ENCODE measurements at regions not wholly inside any gene's neighbourhood (a gene's known extent, or its start where the extent isn't known, plus 50 kb on each side); places are given as distances from the start of the nearest gene placed in this dataset.

DNA sequence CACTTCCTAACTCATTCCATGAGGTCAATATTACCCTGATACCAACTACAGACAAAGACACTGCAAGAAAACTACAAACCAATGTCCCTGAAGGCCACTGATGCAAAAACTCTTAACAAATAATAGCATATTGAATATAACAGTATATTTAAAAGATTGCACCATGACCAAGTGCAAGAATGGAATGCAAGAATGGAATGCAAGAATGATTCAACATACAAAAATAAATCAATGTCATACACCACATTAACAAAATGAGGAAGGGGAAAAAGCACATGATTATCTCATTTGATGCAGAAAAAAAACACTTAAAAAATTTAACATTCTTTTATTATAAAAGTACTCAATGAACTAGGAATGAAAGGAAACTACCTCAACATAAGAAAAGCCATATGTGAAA, 463.1 kb upstream of the NECTIN3 start (continued):
- no peak for TF ChIP-seq ZNF384 (IDR thresholded peaks at IDR 0.05; ENCODE audit: borderline replicate concordance, low read depth, low read length)
- no peak for TF ChIP-seq HDGF (IDR thresholded peaks at IDR 0.05)
- no peak for TF ChIP-seq NR2F1 (conservative IDR thresholded peaks at IDR 0.05)
- TF ChIP-seq, protein P1, sequence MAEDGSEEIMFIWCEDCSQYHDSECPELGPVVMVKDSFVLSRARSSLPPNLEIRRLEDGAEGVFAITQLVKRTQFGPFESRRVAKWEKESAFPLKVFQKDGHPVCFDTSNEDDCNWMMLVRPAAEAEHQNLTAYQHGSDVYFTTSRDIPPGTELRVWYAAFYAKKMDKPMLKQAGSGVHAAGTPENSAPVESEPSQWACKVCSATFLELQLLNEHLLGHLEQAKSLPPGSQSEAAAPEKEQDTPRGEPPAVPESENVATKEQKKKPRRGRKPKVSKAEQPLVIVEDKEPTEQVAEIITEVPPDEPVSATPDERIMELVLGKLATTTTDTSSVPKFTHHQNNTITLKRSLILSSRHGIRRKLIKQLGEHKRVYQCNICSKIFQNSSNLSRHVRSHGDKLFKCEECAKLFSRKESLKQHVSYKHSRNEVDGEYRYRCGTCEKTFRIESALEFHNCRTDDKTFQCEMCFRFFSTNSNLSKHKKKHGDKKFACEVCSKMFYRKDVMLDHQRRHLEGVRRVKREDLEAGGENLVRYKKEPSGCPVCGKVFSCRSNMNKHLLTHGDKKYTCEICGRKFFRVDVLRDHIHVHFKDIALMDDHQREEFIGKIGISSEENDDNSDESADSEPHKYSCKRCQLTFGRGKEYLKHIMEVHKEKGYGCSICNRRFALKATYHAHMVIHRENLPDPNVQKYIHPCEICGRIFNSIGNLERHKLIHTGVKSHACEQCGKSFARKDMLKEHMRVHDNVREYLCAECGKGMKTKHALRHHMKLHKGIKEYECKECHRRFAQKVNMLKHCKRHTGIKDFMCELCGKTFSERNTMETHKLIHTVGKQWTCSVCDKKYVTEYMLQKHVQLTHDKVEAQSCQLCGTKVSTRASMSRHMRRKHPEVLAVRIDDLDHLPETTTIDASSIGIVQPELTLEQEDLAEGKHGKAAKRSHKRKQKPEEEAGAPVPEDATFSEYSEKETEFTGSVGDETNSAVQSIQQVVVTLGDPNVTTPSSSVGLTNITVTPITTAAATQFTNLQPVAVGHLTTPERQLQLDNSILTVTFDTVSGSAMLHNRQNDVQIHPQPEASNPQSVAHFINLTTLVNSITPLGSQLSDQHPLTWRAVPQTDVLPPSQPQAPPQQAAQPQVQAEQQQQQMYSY (CRISPR knock-in tag; IDR thresholded peaks at IDR 0.05), result no peak
- TF ChIP-seq CHD2 (IDR thresholded peaks at IDR 0.05; ENCODE audit: borderline replicate concordance, low read depth, low read length), result no peak
- TF ChIP-seq SMARCA5 (IDR thresholded peaks at IDR 0.05), result no peak
- no peak for TF ChIP-seq STAT1 (conservative IDR thresholded peaks at IDR 0.05)
- no peak for TF ChIP-seq SP1 (IDR thresholded peaks at IDR 0.05; ENCODE audit: low read depth, low read length)
- no peak for TF ChIP-seq EZH2 (IDR thresholded peaks at IDR 0.05; ENCODE audit: borderline replicate concordance, control insufficient read depth, low read depth, low read length)

DNA sequence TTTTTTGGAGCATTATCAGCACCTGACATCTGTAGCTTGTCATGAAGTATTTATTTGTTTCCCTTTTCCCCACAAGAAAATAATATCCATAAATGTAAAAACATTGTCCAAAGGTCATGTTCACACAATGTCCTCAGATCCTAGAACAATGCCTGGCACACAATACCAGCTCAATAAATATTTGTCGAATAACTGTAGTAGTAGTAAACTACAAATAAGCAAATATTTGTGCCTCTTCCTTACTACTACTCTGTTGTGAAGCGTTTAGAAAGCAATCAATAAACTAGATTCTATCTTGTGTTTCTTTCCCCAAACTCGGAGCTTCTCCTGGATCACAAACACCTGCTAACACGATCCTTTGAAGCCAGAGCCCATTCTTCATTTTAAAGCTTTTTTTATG, 459.6 kb upstream of the NECTIN3 start:
- no peaks in the 10 kb centered on the region for H3K79me2 ChIP-seq (ENCODE audit: control insufficient read depth, insufficient read depth, low read length)
- ChIA-PET SMC1A (ENCODE audit: uncharacterized antibody, unreplicated experiment) (no interaction called here), POLR2A (no interaction called here), RAD21 (ENCODE audit: unreplicated experiment) (no interaction called here), CTCF (no interaction called here)
- no peak overlapping the region for H2AFZ ChIP-seq (ENCODE audit: control insufficient read depth, low read depth, low read length)
- H3K4me3 ChIP-seq, result no peak overlapping the region
- H3K4me2 ChIP-seq (ENCODE audit: control insufficient read depth, insufficient read depth), result no peak overlapping the region
- no peaks in the 10 kb centered on the region for H3K9me3 ChIP-seq (replicated peaks; ENCODE audit: control insufficient read depth, insufficient read depth, low read length)
- H3K4me1 ChIP-seq (ENCODE audit: control insufficient read depth, insufficient read depth, low read length), result no peaks in the 10 kb centered on the region
- H3K36me3 ChIP-seq (ENCODE audit: control insufficient read depth in 2 of 2, insufficient read depth in 2 of 2, low read length in 1 of 2), result no peaks in the 10 kb centered on the region
- in situ Hi-C loops (cut with MboI), result no loop called here
- 28% methylated on average over 4 of the region's 4 CpGs for WGBS (ENCODE audit: insufficient coverage, insufficient replicate concordance, low lambda C conversion rate, missing lambda C conversion rate)
- no peak overlapping the region for H3K9ac ChIP-seq (ENCODE audit: control insufficient read depth, insufficient read depth, low read length)
- DNase-seq (ENCODE audit: low read depth, low spot score) (no peak), FAIRE-seq (no peak), ATAC-seq (no peak)
- H4K20me1 ChIP-seq (ENCODE audit: control insufficient read depth, insufficient read depth), result no peaks in the 10 kb centered on the region
- H3K27ac ChIP-seq (ENCODE audit: control insufficient read depth, insufficient read depth), result no peak overlapping the region
- no TSS peak for BruUV-seq (replicated peaks)
- intact Hi-C loops (cut with micrococcal nuclease; ENCODE audit: unreplicated experiment), result no loop called here
- no peaks in the 10 kb centered on the region for H3K27me3 ChIP-seq (replicated peaks in 1 of 2; ENCODE audit: control insufficient read depth in 2 of 2, insufficient read depth in 2 of 2, low read length in 1 of 2)
- TF ChIP-seq SIX5 (IDR thresholded peaks at IDR 0.05; ENCODE audit: low read depth, low read length, severe bottlenecking) (no peak), CREM (IDR thresholded peaks at IDR 0.05; ENCODE audit: low read depth) (no peak), SIN3A (IDR thresholded peaks at IDR 0.05; ENCODE audit: low read depth, low read length) (no peak), EED (IDR thresholded peaks at IDR 0.05; ENCODE audit: low read depth) (no peak), RCOR1 (conservative IDR thresholded peaks at IDR 0.05; ENCODE audit: low read depth, low read length) (no peak), RFX5 (IDR thresholded peaks at IDR 0.05; ENCODE audit: low read depth, low read length) (no peak), EZH2 (IDR thresholded peaks at IDR 0.05; ENCODE audit: borderline replicate concordance, control insufficient read depth, low read depth, low read length) (no peak), TAF1 (IDR thresholded peaks at IDR 0.05; ENCODE audit: borderline replicate concordance, low read depth, low read length) (no peak), BRCA1 (IDR thresholded peaks at IDR 0.05; ENCODE audit: low read depth, low read length) (no peak), SUPT20H (IDR thresholded peaks at IDR 0.05; ENCODE audit: borderline replicate concordance, control insufficient read depth, low read depth, low read length) (no peak), POLR2AphosphoS5 (IDR thresholded peaks at IDR 0.05; ENCODE audit: low read length) (no peak)
- TF ChIP-seq, protein P2, sequence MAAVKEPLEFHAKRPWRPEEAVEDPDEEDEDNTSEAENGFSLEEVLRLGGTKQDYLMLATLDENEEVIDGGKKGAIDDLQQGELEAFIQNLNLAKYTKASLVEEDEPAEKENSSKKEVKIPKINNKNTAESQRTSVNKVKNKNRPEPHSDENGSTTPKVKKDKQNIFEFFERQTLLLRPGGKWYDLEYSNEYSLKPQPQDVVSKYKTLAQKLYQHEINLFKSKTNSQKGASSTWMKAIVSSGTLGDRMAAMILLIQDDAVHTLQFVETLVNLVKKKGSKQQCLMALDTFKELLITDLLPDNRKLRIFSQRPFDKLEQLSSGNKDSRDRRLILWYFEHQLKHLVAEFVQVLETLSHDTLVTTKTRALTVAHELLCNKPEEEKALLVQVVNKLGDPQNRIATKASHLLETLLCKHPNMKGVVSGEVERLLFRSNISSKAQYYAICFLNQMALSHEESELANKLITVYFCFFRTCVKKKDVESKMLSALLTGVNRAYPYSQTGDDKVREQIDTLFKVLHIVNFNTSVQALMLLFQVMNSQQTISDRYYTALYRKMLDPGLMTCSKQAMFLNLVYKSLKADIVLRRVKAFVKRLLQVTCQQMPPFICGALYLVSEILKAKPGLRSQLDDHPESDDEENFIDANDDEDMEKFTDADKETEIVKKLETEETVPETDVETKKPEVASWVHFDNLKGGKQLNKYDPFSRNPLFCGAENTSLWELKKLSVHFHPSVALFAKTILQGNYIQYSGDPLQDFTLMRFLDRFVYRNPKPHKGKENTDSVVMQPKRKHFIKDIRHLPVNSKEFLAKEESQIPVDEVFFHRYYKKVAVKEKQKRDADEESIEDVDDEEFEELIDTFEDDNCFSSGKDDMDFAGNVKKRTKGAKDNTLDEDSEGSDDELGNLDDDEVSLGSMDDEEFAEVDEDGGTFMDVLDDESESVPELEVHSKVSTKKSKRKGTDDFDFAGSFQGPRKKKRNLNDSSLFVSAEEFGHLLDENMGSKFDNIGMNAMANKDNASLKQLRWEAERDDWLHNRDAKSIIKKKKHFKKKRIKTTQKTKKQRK (IDR thresholded peaks at IDR 0.05; ENCODE audit: low read depth, low read length), result no peak

Measured in GM12878 (cell line).